Stimulated activated CD8-positive, alpha-beta memory T cell treated with anti-CD3 and anti-CD28 coated beads, Interleukin-7, amount 100 ng/mL, for 4 hours (primary cell): ENCODE measurements at regions not wholly inside any gene's neighbourhood (a gene's known extent, or its start where the extent isn't known, plus 50 kb on each side); places are given as distances from the start of the nearest gene placed in this dataset.
"Not testable (repeated sequence)": the region's sequence is repeated elsewhere in the genome, so short reads cannot be mapped to it uniquely, and the experiment has no call there.

Experiments
- DNase-seq, 2 donors: peaks; one replicate each; pipeline ENCODE4 v3.0.0-alpha.2; 2020; ENCODE audit warnings: low read depth in 2 of 2

GRCh38 chr14:22105006-22105623 lies 431.5 kb upstream of the OR4E1 start:
- no peak for DNase-seq

GRCh38 chr14:22100764-22101120 lies 427.1 kb upstream of the OR4E1 start:
- not testable (repeated sequence) for DNase-seq

GRCh38 chr14:22099942-22100763 lies 426.5 kb upstream of the OR4E1 start:
- peak; percentile 26 to 27 for DNase-seq

- no peak for DNase-seq
Measured at GRCh38 chr14:22098435-22098834, 424.8 kb upstream of the OR4E1 start.

- no peak for DNase-seq
Measured at GRCh38 chr14:22097586-22098292, 424.1 kb upstream of the OR4E1 start.

GRCh38 chr14:22097072-22097471 lies 423.5 kb upstream of the OR4E1 start:
- DNase-seq, result no peak

- DNase-seq, result no peak
Measured at GRCh38 chr14:22096514-22096895, 422.9 kb upstream of the OR4E1 start.

- DNase-seq, result no peak
Measured at GRCh38 chr14:22095860-22096513, 422.4 kb upstream of the OR4E1 start.

GRCh38 chr14:22089940-22090339 lies 416.3 kb upstream of the OR4E1 start:
- DNase-seq, result no peak

- no peak for DNase-seq
Measured at GRCh38 chr14:22088614-22089342, 415.2 kb upstream of the OR4E1 start.

- no peak for DNase-seq
Measured at GRCh38 chr14:22086131-22086530, 412.5 kb upstream of the OR4E1 start.

- DNase-seq, result no peak
Measured at GRCh38 chr14:22084393-22085281, 411.0 kb upstream of the OR4E1 start.

GRCh38 chr14:22081337-22081736 lies 407.7 kb upstream of the OR4E1 start:
- DNase-seq, result no peak

- no peak for DNase-seq
Measured at GRCh38 chr14:22079766-22080165, 406.1 kb upstream of the OR4E1 start.

- no peak for DNase-seq
Measured at GRCh38 chr14:22073801-22074200, 400.2 kb upstream of the OR4E1 start.

GRCh38 chr14:22071006-22071405 lies 397.4 kb upstream of the OR4E1 start:
- no peak for DNase-seq

GRCh38 chr14:22070119-22070982 lies 396.7 kb upstream of the OR4E1 start:
- DNase-seq, result peak in 1 of 2 donors; percentile 25

- DNase-seq, result no peak
Measured at GRCh38 chr14:22065347-22065746, 391.7 kb upstream of the OR4E1 start.

- DNase-seq, result no peak
Measured at GRCh38 chr14:22059201-22059600, 385.6 kb upstream of the OR4E1 start.

GRCh38 chr14:22052795-22053194 lies 379.2 kb upstream of the OR4E1 start:
- DNase-seq, result no peak
